CD8-positive, alpha-beta memory T cell (primary cell): ENCODE measurements at regions not wholly inside any gene's neighbourhood (a gene's known extent, or its start where the extent isn't known, plus 50 kb on each side); places are given as distances from the start of the nearest gene placed in this dataset.
A peak's percentile ranks its signal among the peaks of the same experiment; 100 is the strongest.

Source experiments
- CTCF ChIA-PET: fragments of 350-600 bp; sonication (Branson Sonifier 250); formaldehyde crosslinking; loops from one replicate; lab custom pipeline; 2021; ENCODE audit warnings: antibody characterized with exemption; lab: Charles Lee
- POLR2A ChIA-PET: fragments of 350-600 bp; sonication (Branson Sonifier 250); formaldehyde crosslinking; loops from one replicate; lab custom pipeline; 2021; ENCODE audit warnings: antibody characterized with exemption; lab: Charles Lee
- DNase-seq, 5 donors: peaks; one replicate each; pipeline versions ENCODE4 v3.0.0 to v3.0.0-alpha.2; 2020 to 2022; ENCODE audit warnings: mixed read lengths in 1 of 5
- H3K27ac ChIP-seq: one replicate; pipeline ENCODE4 v1.7.0; 2013; ENCODE audit warnings: low read depth, mild to moderate bottlenecking, low read length, moderate library complexity
- H3K27me3 ChIP-seq: 2 replicates; pipeline ENCODE4 v1.7.0; 2013; ENCODE audit warnings: low read length, mild to moderate bottlenecking; ENCODE audit not compliant: insufficient read depth, poor library complexity, severe bottlenecking
- H3K36me3 ChIP-seq: 2 replicates; pipeline ENCODE4 v1.7.0; 2013; ENCODE audit warnings: mild to moderate bottlenecking, low read length, moderate library complexity; ENCODE audit not compliant: insufficient read depth
- H3K4me1 ChIP-seq: 2 replicates; pipeline ENCODE4 v1.7.0; 2013; ENCODE audit warnings: mild to moderate bottlenecking, low read length, moderate library complexity; ENCODE audit not compliant: insufficient read depth
- H3K4me3 ChIP-seq: 2 replicates; pipeline ENCODE4 v1.7.0; 2013; ENCODE audit warnings: mild to moderate bottlenecking, low read length
- H3K9me3 ChIP-seq: 2 replicates; pipeline ENCODE4 v1.7.0; 2013; ENCODE audit warnings: mild to moderate bottlenecking, low read length
- H3K27ac Mint-ChIP-seq, 8 donors: one replicate each; pipeline ENCODE4 v1.8.0; 2020 to 2021; ENCODE audit warnings: mixed read lengths in 8 of 8, mild to moderate bottlenecking in 6 of 8, inconsistent platforms in 3 of 8, moderate library complexity in 3 of 8
- H3K27me3 Mint-ChIP-seq, 2 donors: one replicate each; pipeline ENCODE4 v1.8.0; 2020 to 2021; ENCODE audit warnings: mixed read lengths in 2 of 2, mild to moderate bottlenecking in 1 of 2, moderate library complexity in 1 of 2
- H3K36me3 Mint-ChIP-seq, 3 donors: one replicate each; pipeline ENCODE4 v1.8.0; 2020 to 2021; ENCODE audit warnings: mixed read lengths in 3 of 3, inconsistent platforms in 1 of 3, mild to moderate bottlenecking in 1 of 3
- H3K4me1 Mint-ChIP-seq, 3 donors: one replicate each; pipeline ENCODE4 v1.8.0; 2020 to 2021; ENCODE audit warnings: mixed read lengths in 3 of 3, inconsistent platforms in 1 of 3, mild to moderate bottlenecking in 1 of 3
- H3K4me3 Mint-ChIP-seq, 7 donors: one replicate each; pipeline ENCODE4 v1.8.0; 2020 to 2021; ENCODE audit warnings: mixed read lengths in 7 of 7, mild to moderate bottlenecking in 6 of 7, moderate library complexity in 4 of 7, inconsistent platforms in 2 of 7
- H3K9me3 Mint-ChIP-seq, 5 donors: one replicate each; pipeline ENCODE4 v1.8.0; 2020 to 2022; ENCODE audit warnings: mixed read lengths in 5 of 5, mild to moderate bottlenecking in 3 of 5, moderate library complexity in 2 of 5, inconsistent platforms in 1 of 5

DNA sequence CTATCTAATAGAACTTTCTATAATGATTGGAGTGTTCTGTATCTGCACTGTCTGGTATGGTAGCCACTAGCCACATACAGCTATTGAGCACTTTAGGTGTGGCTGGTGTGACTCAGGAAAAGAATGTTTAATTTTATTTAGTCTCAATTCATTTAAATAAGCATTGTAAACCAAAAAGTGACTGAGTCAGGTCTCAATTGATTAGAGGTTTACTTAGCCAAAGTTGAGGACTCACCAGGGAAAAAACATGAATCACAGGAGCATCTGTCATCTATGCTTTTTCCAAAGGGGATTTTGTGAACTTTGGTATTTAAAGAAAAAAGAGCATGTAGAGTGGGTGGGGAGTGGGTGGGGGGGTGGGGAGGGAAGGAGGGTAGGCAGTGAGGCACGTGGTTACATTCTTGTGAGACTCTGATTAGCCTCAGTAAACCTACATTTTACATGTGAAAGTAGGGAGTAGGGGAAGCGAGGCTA is 473.1 kb downstream of the ATP23 start:
- no peaks in the 10 kb centered on the region for H3K4me1 Mint-ChIP-seq
- H3K4me3 ChIP-seq: no peak overlapping the region
- H3K27ac ChIP-seq: no peak overlapping the region
- no peak overlapping the region for H3K4me3 Mint-ChIP-seq
- H3K9me3 ChIP-seq: no peaks in the 10 kb centered on the region
- H3K36me3 ChIP-seq: no peaks in the 10 kb centered on the region
- no peaks in the 10 kb centered on the region for H3K36me3 Mint-ChIP-seq
- H3K9me3 Mint-ChIP-seq: peaks cover 0 to 3% (median 0%) of the 10 kb centered on the region in 5 donors
- CTCF ChIA-PET: no interaction called here
- no peaks in the 10 kb centered on the region for H3K27me3 ChIP-seq
- POLR2A ChIA-PET: no interaction called here
- no peaks in the 10 kb centered on the region for H3K4me1 ChIP-seq
- no peak overlapping the region for H3K27ac Mint-ChIP-seq
- no peak for DNase-seq
- peaks cover 3 to 6% of the 10 kb centered on the region in 2 donors for H3K27me3 Mint-ChIP-seq

DNA sequence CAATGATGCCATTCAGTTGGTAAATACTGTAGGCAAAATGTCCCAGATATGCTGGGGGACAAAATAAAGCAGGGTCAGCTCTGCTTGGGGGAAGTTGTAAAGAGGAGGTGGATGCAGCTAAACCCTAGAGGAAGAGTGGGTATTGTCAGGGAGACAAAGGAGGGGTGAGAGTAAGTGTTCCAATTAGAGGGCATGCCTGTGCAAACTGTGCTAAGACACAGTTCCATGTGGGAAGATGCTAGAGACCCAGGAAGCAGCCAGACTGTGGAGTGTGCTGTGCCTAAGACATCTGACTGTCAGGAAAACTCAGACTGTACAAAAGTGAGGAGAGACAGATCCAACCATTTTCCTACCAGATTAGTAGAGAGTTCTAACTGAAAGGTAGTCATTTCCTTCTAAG is 474.3 kb downstream of the ATP23 start:
- DNase-seq: no peak
- H3K36me3 ChIP-seq: no peaks in the 10 kb centered on the region
- H3K4me1 ChIP-seq: no peaks in the 10 kb centered on the region
- H3K27me3 Mint-ChIP-seq: peaks cover 3 to 7% of the 10 kb centered on the region in 2 donors
- H3K4me3 Mint-ChIP-seq: no peak overlapping the region
- H3K9me3 ChIP-seq: no peaks in the 10 kb centered on the region
- H3K9me3 Mint-ChIP-seq: peaks cover 0 to 3% (median 0%) of the 10 kb centered on the region in 5 donors
- ChIA-PET CTCF (no interaction called here), POLR2A (no interaction called here)
- H3K27me3 ChIP-seq: no peaks in the 10 kb centered on the region
- no peaks in the 10 kb centered on the region for H3K36me3 Mint-ChIP-seq
- H3K27ac Mint-ChIP-seq: no peak overlapping the region
- no peak overlapping the region for H3K4me3 ChIP-seq
- H3K27ac ChIP-seq: no peak overlapping the region
- H3K4me1 Mint-ChIP-seq: no peaks in the 10 kb centered on the region

- Mint-ChIP-seq H3K27me3 (peaks cover 3 to 7% of the 10 kb centered on the region in 2 donors), H3K9me3 (peaks cover 0 to 3% (median 0%) of the 10 kb centered on the region in 5 donors), H3K36me3 (no peaks in the 10 kb centered on the region), H3K4me1 (no peaks in the 10 kb centered on the region), H3K27ac (no peak overlapping the region), H3K4me3 (no peak overlapping the region)
- Histone ChIP-seq H3K36me3 (no peaks in the 10 kb centered on the region), H3K9me3 (no peaks in the 10 kb centered on the region), H3K4me1 (no peaks in the 10 kb centered on the region), H3K27me3 (no peaks in the 10 kb centered on the region), H3K4me3 (no peak overlapping the region), H3K27ac (no peak overlapping the region)
- no peak for DNase-seq
- ChIA-PET CTCF (no interaction called here), POLR2A (no interaction called here)
Observed at GRCh38 chr12:58416236-58416635, 474.9 kb downstream of the ATP23 start.

- H3K27me3 ChIP-seq: no peaks in the 10 kb centered on the region
- H3K4me3 ChIP-seq: no peak overlapping the region
- no peak overlapping the region for H3K27ac ChIP-seq
- no peaks in the 10 kb centered on the region for H3K4me1 Mint-ChIP-seq
- ChIA-PET POLR2A (no interaction called here), CTCF (no interaction called here)
- H3K36me3 Mint-ChIP-seq: no peaks in the 10 kb centered on the region
- H3K36me3 ChIP-seq: no peaks in the 10 kb centered on the region
- no peaks in the 10 kb centered on the region for H3K9me3 ChIP-seq
- peaks cover 0 to 3% (median 0%) of the 10 kb centered on the region in 5 donors for H3K9me3 Mint-ChIP-seq
- DNase-seq: no peak
- H3K27ac Mint-ChIP-seq: no peak overlapping the region
- no peaks in the 10 kb centered on the region for H3K4me1 ChIP-seq
- peaks cover 8 to 10% of the 10 kb centered on the region in 2 donors for H3K27me3 Mint-ChIP-seq
- H3K4me3 Mint-ChIP-seq: no peak overlapping the region
Observed at GRCh38 chr12:58419196-58419760, 477.9 kb downstream of the ATP23 start.

- ChIA-PET POLR2A (no interaction called here), CTCF (no interaction called here)
- no peak for DNase-seq
- H3K27ac ChIP-seq: no peak overlapping the region
- Mint-ChIP-seq H3K4me3 (no peak overlapping the region), H3K27me3 (peaks cover 8 to 11% of the 10 kb centered on the region in 2 donors), H3K9me3 (peaks cover 0 to 3% (median 0%) of the 10 kb centered on the region in 5 donors), H3K36me3 (no peaks in the 10 kb centered on the region), H3K27ac (no peak overlapping the region), H3K4me1 (peaks cover 0 to 2% (median 2%) of the 10 kb centered on the region in 3 donors)
- H3K36me3 ChIP-seq: no peaks in the 10 kb centered on the region
- H3K9me3 ChIP-seq: no peaks in the 10 kb centered on the region
- H3K27me3 ChIP-seq: no peaks in the 10 kb centered on the region
- no peaks in the 10 kb centered on the region for H3K4me1 ChIP-seq
- no peak overlapping the region for H3K4me3 ChIP-seq
Observed at GRCh38 chr12:58419905-58420304, 478.5 kb downstream of the ATP23 start.

DNA sequence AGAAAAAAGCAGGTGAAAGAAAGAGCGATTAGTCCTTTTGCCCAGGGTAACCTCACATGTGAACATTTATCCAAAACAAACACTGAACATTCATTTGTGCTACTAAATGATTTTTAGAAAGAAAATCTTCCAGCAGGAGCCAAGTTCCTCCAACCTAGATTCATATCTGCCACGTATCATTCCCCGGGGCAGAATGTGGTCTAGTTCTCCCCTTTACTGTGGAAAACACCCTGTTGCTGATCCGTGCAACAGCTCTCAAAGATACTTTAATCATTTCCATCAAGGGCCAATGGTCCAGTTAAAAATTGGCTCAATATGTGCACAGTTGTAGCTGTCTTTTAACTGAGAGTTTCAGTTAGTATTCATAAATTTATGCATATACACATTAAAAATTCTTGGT is 479.1 kb downstream of the ATP23 start:
- POLR2A ChIA-PET: no interaction called here
- H3K27me3 Mint-ChIP-seq: peaks cover 8 to 11% of the 10 kb centered on the region in 2 donors
- H3K9me3 Mint-ChIP-seq: peaks cover 0 to 3% (median 0%) of the 10 kb centered on the region in 5 donors
- Histone ChIP-seq H3K4me1 (no peaks in the 10 kb centered on the region), H3K36me3 (no peaks in the 10 kb centered on the region), H3K27ac (no peak overlapping the region), H3K9me3 (no peaks in the 10 kb centered on the region), H3K4me3 (no peak overlapping the region), H3K27me3 (no peaks in the 10 kb centered on the region)
- H3K36me3 Mint-ChIP-seq: no peaks in the 10 kb centered on the region
- H3K27ac Mint-ChIP-seq: no peak overlapping the region
- H3K4me3 Mint-ChIP-seq: no peak overlapping the region
- CTCF ChIA-PET: no interaction called here
- DNase-seq: no peak
- H3K4me1 Mint-ChIP-seq: peaks cover 0 to 7% (median 6%) of the 10 kb centered on the region in 3 donors

GRCh38 chr12:58421990-58422389 is 480.6 kb downstream of the ATP23 start:
- Histone ChIP-seq H3K4me1 (no peaks in the 10 kb centered on the region), H3K36me3 (no peaks in the 10 kb centered on the region), H3K4me3 (no peak overlapping the region), H3K27me3 (no peaks in the 10 kb centered on the region), H3K9me3 (no peaks in the 10 kb centered on the region), H3K27ac (no peak overlapping the region)
- POLR2A ChIA-PET: no interaction called here
- peaks cover 0 to 3% (median 0%) of the 10 kb centered on the region in 5 donors for H3K9me3 Mint-ChIP-seq
- DNase-seq: no peak
- CTCF ChIA-PET: interaction anchor here (1.0 kb wide), 1 partner anchor 9 kb away, joined by 3 read pairs; no protein-coding TSS in a partner anchor
- H3K4me3 Mint-ChIP-seq: no peak overlapping the region
- peak overlapping the region in 1 of 8 donors; percentile 36 for H3K27ac Mint-ChIP-seq
- peaks cover 8% of the 10 kb centered on the region in 2 donors for H3K27me3 Mint-ChIP-seq
- H3K4me1 Mint-ChIP-seq: peaks cover 0 to 10% (median 10%) of the 10 kb centered on the region in 3 donors
- H3K36me3 Mint-ChIP-seq: no peaks in the 10 kb centered on the region

DNA sequence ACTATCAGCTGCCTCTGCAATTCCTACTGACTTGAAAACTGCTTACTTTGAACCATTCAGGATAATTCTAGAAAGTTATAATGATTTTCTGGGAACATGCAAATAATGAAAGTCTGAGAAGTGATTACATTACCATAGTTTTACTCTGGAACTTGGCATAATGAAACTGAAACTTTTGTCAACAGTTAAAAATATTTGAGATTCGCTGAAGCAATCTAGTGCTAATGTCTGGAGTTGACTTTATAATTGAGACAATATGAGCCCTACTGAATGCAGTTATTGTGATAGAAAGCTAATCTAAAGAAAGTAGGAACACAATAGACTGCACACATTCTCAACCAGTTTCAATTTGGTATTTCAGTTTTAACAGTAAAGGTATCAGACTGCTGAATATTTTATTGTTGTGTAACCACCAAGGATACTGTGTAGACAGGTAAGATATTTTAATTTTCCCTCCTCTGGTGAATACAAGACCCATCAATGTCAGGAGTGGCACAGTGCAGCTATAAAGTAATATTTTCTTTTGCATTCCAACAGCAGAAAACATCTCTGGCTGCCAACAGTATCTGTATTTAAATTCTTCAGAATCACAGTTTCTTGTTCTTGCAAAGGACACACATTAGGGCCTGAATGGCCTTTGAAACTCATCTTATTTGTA is 483.5 kb downstream of the ATP23 start:
- Mint-ChIP-seq H3K27me3 (peaks cover 3 to 8% of the 10 kb centered on the region in 2 donors), H3K36me3 (no peaks in the 10 kb centered on the region), H3K27ac (no peak overlapping the region), H3K4me1 (peaks cover 0 to 10% (median 10%) of the 10 kb centered on the region in 3 donors), H3K4me3 (no peak overlapping the region), H3K9me3 (peaks cover 0 to 2% (median 0%) of the 10 kb centered on the region in 5 donors)
- Histone ChIP-seq H3K36me3 (no peaks in the 10 kb centered on the region), H3K27me3 (no peaks in the 10 kb centered on the region), H3K9me3 (no peaks in the 10 kb centered on the region), H3K4me3 (no peak overlapping the region), H3K4me1 (no peaks in the 10 kb centered on the region), H3K27ac (no peak overlapping the region)
- CTCF ChIA-PET: no interaction called here
- no peak for DNase-seq
- POLR2A ChIA-PET: no interaction called here
